ENCODE measurements at regions not wholly inside any gene's neighbourhood (a gene's known extent, or its start where the extent isn't known, plus 50 kb on each side); places are given as distances from the start of the nearest gene placed in this dataset.

- in situ Hi-C loops (cut with HindIII; ENCODE audit: low sequenced_read_pairs), result no loop called here
- no peak overlapping the region for H3K4me3 ChIP-seq (ENCODE audit: low read depth, low read length)
- DNase-seq (ENCODE audit: low read depth), result no peak
- TF ChIP-seq CTCF (IDR thresholded peaks at IDR 0.05; ENCODE audit: low read depth, low read length, missing control alignments), result no peak
Observed at GRCh38 chr21:25384782-25385181, 222.5 kb downstream of the MRPL39 start.

- no peak overlapping the region for H3K4me3 ChIP-seq (ENCODE audit: low read depth, low read length)
- in situ Hi-C loops (cut with HindIII; ENCODE audit: low sequenced_read_pairs), result no loop called here
- DNase-seq (ENCODE audit: low read depth), result no peak
- TF ChIP-seq CTCF (IDR thresholded peaks at IDR 0.05; ENCODE audit: low read depth, low read length, missing control alignments), result no peak
Observed at GRCh38 chr21:25383545-25383944, 223.7 kb downstream of the MRPL39 start.

- in situ Hi-C loops (cut with HindIII; ENCODE audit: low sequenced_read_pairs), result no loop called here
- no peak for DNase-seq (ENCODE audit: low read depth)
Observed at GRCh38 chr21:25381936-25382452, 225.3 kb downstream of the MRPL39 start.

GRCh38 chr21:25375675-25376074 lies 231.6 kb downstream of the MRPL39 start:
- in situ Hi-C loops (cut with HindIII; ENCODE audit: low sequenced_read_pairs), result no loop called here
- DNase-seq (ENCODE audit: low read depth), result peak; percentile 19
- no peak for TF ChIP-seq CTCF (IDR thresholded peaks at IDR 0.05; ENCODE audit: low read depth, low read length, missing control alignments)
- H3K4me3 ChIP-seq (ENCODE audit: low read depth, low read length), result no peak overlapping the region

More at GRCh38 chr21:25381936-25382452, 225.3 kb downstream of the MRPL39 start:
- no peak overlapping the region for H3K4me3 ChIP-seq (ENCODE audit: low read depth, low read length)
- TF ChIP-seq CTCF (IDR thresholded peaks at IDR 0.05; ENCODE audit: low read depth, low read length, missing control alignments), result no peak

- H3K4me3 ChIP-seq (ENCODE audit: low read depth, low read length), result no peak overlapping the region
- TF ChIP-seq CTCF (IDR thresholded peaks at IDR 0.05; ENCODE audit: low read depth, low read length, missing control alignments), result no peak
- in situ Hi-C loops (cut with HindIII; ENCODE audit: low sequenced_read_pairs), result no loop called here
- DNase-seq (ENCODE audit: low read depth), result no peak
Observed at GRCh38 chr21:25373126-25374082, 233.9 kb downstream of the MRPL39 start.

- DNase-seq (ENCODE audit: low read depth), result no peak
- no peak for TF ChIP-seq CTCF (IDR thresholded peaks at IDR 0.05; ENCODE audit: low read depth, low read length, missing control alignments)
- in situ Hi-C loops (cut with HindIII; ENCODE audit: low sequenced_read_pairs), result no loop called here
- no peak overlapping the region for H3K4me3 ChIP-seq (ENCODE audit: low read depth, low read length)
Observed at GRCh38 chr21:25371841-25372425, 235.3 kb downstream of the MRPL39 start.
